Body of pancreas (tissue), 4 donors: ENCODE measurements at regions not wholly inside any gene's neighbourhood (a gene's known extent, or its start where the extent isn't known, plus 50 kb on each side); places are given as distances from the start of the nearest gene placed in this dataset.

ENCODE experiments used
- ATAC-seq: fragments of 150-250 bp; one replicate; pipeline ENCODE4 v1.9.1; 2016
- DNase-seq, 4 donors: peaks; one replicate each; pipeline ENCODE4 v3.0.0-alpha.2; 2019
- H3K27ac ChIP-seq, 4 donors: fragments of 200-600 bp; sonication (generic); 1 replicate in 3 of 4; 2 replicates in 1 of 4; pipeline versions ENCODE4 v1.5.1 to v1.6.1; 2016 to 2019; ENCODE audit warnings: mild to moderate bottlenecking in 1 of 4, mixed read lengths in 1 of 4, moderate library complexity in 1 of 4
- H3K27me3 ChIP-seq, 2 donors: fragments of 200-600 bp; sonication (generic); one replicate each; pipeline ENCODE4 v1.6.0; 2016; ENCODE audit warnings: mild to moderate bottlenecking in 1 of 2
- H3K36me3 ChIP-seq, 2 donors: fragments of 200-600 bp; sonication (generic); replicated peaks in 1 of 2; 2 replicates each; pipeline ENCODE4 v1.5.1; 2016; ENCODE audit warnings: low read depth in 2 of 2; ENCODE audit not compliant: insufficient read depth in 1 of 2
- H3K4me1 ChIP-seq: fragments of 200-600 bp; sonication (generic); one replicate; pipeline ENCODE4 v1.6.0; 2016
- H3K4me3 ChIP-seq, 2 donors: fragments of 200-600 bp; sonication (generic); 1 replicate in 1 of 2; 2 replicates in 1 of 2; pipeline ENCODE4 v1.5.1; 2016 to 2019
- H3K9me3 ChIP-seq, 3 donors: fragments of 200-600 bp; sonication (generic); 1 replicate in 2 of 3; 2 replicates in 1 of 3; pipeline ENCODE4 v1.5.1; 2016
- CTCF ChIP-seq, 7 experiments: fragments of 450-650 bp in 4 of 7; fragments of 200-600 bp in 3 of 7; sonication (generic) in 3 of 7; IDR thresholded peaks; one replicate each; pipeline ENCODE4 v1.5.1; 2016 to 2019; ENCODE audit warnings: antibody characterized with exemption in 7 of 7
- POLR2A ChIP-seq, 3 donors: fragments of 450-650 bp; IDR thresholded peaks; one replicate each; pipeline ENCODE4 v1.6.1; 2016; ENCODE audit warnings: antibody characterized with exemption in 3 of 3, mild to moderate bottlenecking in 2 of 3
- WGBS, 2 donors: methylation state at CpG; one replicate each; pipeline ENCODE4 v1.1.5; 2017; 5-methylcytosine and 5-hydroxymethylcytosine counted together
- intact Hi-C: fragments of 100-400 bp; cut with DNase I; formaldehyde crosslinking; loops from one replicate; pipeline ENCODE4 v1.15.1; 2023

- H3K36me3 ChIP-seq: no peaks in the 10 kb centered on the region
- no peaks in the 10 kb centered on the region for H3K27me3 ChIP-seq
- H3K27ac ChIP-seq: no peak overlapping the region
- TF ChIP-seq CTCF (IDR thresholded peaks at IDR 0.05) (no peak), POLR2A (IDR thresholded peaks at IDR 0.05) (no peak)
- H3K4me1 ChIP-seq: no peaks in the 10 kb centered on the region
- no peak for ATAC-seq
- H3K4me3 ChIP-seq: no peak overlapping the region
- no peak for DNase-seq
- intact Hi-C loops: no loop called here
- no peaks in the 10 kb centered on the region for H3K9me3 ChIP-seq
- 75 to 77% methylated on average over 1 of the region's 1 CpG for WGBS, 2 donors
These were observed 118.9 kb upstream of the NMUR2 start for GRCh38 chr5:152523964-152524363.

- 37 to 39% methylated on average over 3 of the region's 3 CpGs for WGBS, 2 donors
These were observed 122.4 kb upstream of the NMUR2 start for GRCh38 chr5:152527358-152528052.

GRCh38 chr5:152529440-152529839, 124.4 kb upstream of the NMUR2 start:
- DNase-seq (no peak), ATAC-seq (no peak)
- H3K9me3 ChIP-seq: no peaks in the 10 kb centered on the region
- no peaks in the 10 kb centered on the region for H3K27me3 ChIP-seq
- no peak overlapping the region for H3K4me3 ChIP-seq
- intact Hi-C loops: no loop called here
- H3K4me1 ChIP-seq: no peaks in the 10 kb centered on the region
- TF ChIP-seq POLR2A (IDR thresholded peaks at IDR 0.05): no peak
- no peak for TF ChIP-seq CTCF (IDR thresholded peaks at IDR 0.05)
- H3K27ac ChIP-seq: no peak overlapping the region
- H3K36me3 ChIP-seq: no peaks in the 10 kb centered on the region

More at GRCh38 chr5:152527358-152528052, 122.4 kb upstream of the NMUR2 start:
- intact Hi-C loops: no loop called here
- H3K36me3 ChIP-seq: no peaks in the 10 kb centered on the region
- no peak for DNase-seq
- no peaks in the 10 kb centered on the region for H3K27me3 ChIP-seq
- TF ChIP-seq POLR2A (IDR thresholded peaks at IDR 0.05) (no peak), CTCF (IDR thresholded peaks at IDR 0.05) (no peak)
- no peak overlapping the region for H3K4me3 ChIP-seq
- no peaks in the 10 kb centered on the region for H3K9me3 ChIP-seq
- no peaks in the 10 kb centered on the region for H3K4me1 ChIP-seq
- no peak overlapping the region for H3K27ac ChIP-seq
- ATAC-seq: no peak

- intact Hi-C loops: loop anchor here (5.0 to 10.0 kb wide), 2 partner anchors 612 to 1430 kb away; no protein-coding TSS in a partner anchor
- Histone ChIP-seq H3K27ac (no peak overlapping the region), H3K36me3 (no peaks in the 10 kb centered on the region), H3K9me3 (no peaks in the 10 kb centered on the region), H3K4me1 (no peaks in the 10 kb centered on the region), H3K4me3 (no peak overlapping the region), H3K27me3 (no peaks in the 10 kb centered on the region)
- DNase-seq (no peak), ATAC-seq (no peak)
- 25 to 34% methylated on average over 2 of the region's 2 CpGs for WGBS, 2 donors
- TF ChIP-seq CTCF (IDR thresholded peaks at IDR 0.05) (peak in 6 of 7 experiments; percentile 28 to 70 (median 61)), POLR2A (IDR thresholded peaks at IDR 0.05) (no peak)
These were observed 127.6 kb upstream of the NMUR2 start for GRCh38 chr5:152532714-152533113.

- Histone ChIP-seq H3K9me3 (no peaks in the 10 kb centered on the region), H3K36me3 (no peaks in the 10 kb centered on the region), H3K4me3 (no peak overlapping the region), H3K27ac (no peak overlapping the region), H3K4me1 (no peaks in the 10 kb centered on the region), H3K27me3 (no peaks in the 10 kb centered on the region)
- no peak for ATAC-seq
- no peak for DNase-seq
- intact Hi-C loops: loop anchor here (5.0 to 10.0 kb wide), 2 partner anchors 610 to 1428 kb away; no protein-coding TSS in a partner anchor
- WGBS, 2 donors: 62 to 66% methylated on average over 1 of the region's 1 CpG
- no peak for TF ChIP-seq POLR2A (IDR thresholded peaks at IDR 0.05)
These were observed 129.6 kb upstream of the NMUR2 start for GRCh38 chr5:152534641-152535040.
